ENCODE measurements at regions not wholly inside any gene's neighbourhood (a gene's known extent, or its start where the extent isn't known, plus 50 kb on each side); places are given as distances from the start of the nearest gene placed in this dataset.

- TF ChIP-seq, protein P1, sequence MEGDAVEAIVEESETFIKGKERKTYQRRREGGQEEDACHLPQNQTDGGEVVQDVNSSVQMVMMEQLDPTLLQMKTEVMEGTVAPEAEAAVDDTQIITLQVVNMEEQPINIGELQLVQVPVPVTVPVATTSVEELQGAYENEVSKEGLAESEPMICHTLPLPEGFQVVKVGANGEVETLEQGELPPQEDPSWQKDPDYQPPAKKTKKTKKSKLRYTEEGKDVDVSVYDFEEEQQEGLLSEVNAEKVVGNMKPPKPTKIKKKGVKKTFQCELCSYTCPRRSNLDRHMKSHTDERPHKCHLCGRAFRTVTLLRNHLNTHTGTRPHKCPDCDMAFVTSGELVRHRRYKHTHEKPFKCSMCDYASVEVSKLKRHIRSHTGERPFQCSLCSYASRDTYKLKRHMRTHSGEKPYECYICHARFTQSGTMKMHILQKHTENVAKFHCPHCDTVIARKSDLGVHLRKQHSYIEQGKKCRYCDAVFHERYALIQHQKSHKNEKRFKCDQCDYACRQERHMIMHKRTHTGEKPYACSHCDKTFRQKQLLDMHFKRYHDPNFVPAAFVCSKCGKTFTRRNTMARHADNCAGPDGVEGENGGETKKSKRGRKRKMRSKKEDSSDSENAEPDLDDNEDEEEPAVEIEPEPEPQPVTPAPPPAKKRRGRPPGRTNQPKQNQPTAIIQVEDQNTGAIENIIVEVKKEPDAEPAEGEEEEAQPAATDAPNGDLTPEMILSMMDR (IDR thresholded peaks at IDR 0.05): no peak
- H3K4me3 ChIP-seq: no peak overlapping the region
- no peak overlapping the region for H3K27ac ChIP-seq
- no peak for DNase-seq (ENCODE audit: low spot score)
Observed at GRCh38 chr4:23567338-23567737, 322.5 kb downstream of the PPARGC1A start.

DNA sequence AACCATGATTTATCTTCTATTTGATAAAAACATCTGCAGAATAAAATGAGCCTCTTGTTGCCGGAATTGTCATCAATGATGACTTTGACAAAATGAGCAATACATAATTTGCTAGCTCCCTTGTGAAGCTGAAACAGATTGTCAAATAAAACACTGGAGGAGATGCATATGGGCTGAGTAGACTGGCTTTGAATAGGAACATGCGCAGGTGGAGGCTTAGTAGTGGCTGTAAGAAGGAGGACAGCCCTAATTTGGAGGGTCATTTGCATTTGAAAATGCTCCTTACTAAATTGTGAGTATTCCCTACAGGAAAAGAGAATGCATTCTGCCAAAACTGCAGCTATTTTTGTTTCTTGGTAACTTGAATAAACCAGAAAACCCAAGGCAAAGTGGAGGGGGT is 329.1 kb downstream of the PPARGC1A start:
- Histone ChIP-seq H3K27ac (no peak overlapping the region), H3K4me3 (no peak overlapping the region)
- no peak for DNase-seq (ENCODE audit: low spot score)
- TF ChIP-seq, protein P1 (IDR thresholded peaks at IDR 0.05): no peak

DNA sequence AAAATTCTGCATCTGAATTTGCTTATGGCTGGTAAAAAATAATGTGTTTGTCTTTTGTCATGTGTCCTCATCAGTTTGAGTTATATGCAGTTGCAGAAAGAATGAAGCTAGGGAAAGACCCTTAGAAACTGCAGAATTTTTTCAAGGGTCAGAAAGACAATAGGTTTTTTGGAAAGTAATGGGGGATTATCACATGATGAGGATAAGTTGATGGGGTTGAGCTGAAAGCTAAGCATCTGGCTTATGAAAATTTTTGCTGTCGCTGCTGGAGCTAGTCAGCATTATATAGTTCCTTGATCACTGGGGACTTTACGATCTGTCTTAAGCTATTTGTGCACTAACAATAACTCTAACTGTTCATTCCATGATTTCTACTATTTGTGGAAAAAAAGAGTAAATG is 331.7 kb downstream of the PPARGC1A start:
- H3K4me3 ChIP-seq: no peak overlapping the region
- TF ChIP-seq, protein P1 (IDR thresholded peaks at IDR 0.05): no peak
- no peak for DNase-seq (ENCODE audit: low spot score)
- H3K27ac ChIP-seq: no peak overlapping the region

DNA sequence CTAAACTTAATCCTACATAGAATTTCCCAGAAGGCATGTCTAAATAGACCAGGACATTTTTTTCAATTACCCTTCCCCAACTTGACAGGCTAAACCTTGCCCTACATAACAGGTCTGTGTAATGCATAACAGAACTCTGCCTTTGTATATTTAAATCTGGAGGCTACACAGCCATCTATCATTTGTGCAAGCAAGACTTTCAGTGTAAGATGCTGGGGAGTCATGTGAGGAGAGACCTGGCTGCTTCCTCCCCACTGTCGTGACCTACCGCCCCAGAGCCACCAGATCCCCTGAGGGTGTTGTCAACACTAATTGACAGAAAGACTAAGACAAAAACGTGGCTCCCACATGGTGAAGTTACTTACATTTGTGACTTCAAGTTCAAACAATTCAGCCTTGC is 342.2 kb downstream of the PPARGC1A start:
- no peak for DNase-seq (ENCODE audit: low spot score)
- no peak overlapping the region for H3K4me3 ChIP-seq
- no peak overlapping the region for H3K27ac ChIP-seq
- TF ChIP-seq, protein P1 (IDR thresholded peaks at IDR 0.05): no peak

- Histone ChIP-seq H3K27ac (no peak overlapping the region), H3K4me3 (no peak overlapping the region)
- no peak for DNase-seq (ENCODE audit: low spot score)
- TF ChIP-seq, protein P1 (IDR thresholded peaks at IDR 0.05): no peak
Observed at GRCh38 chr4:23547096-23547495, 342.8 kb downstream of the PPARGC1A start.

GRCh38 chr4:23539969-23540569 is 349.8 kb downstream of the PPARGC1A start:
- H3K27ac ChIP-seq: no peak overlapping the region
- no peak overlapping the region for H3K4me3 ChIP-seq
- no peak for DNase-seq (ENCODE audit: low spot score)
- TF ChIP-seq, protein P1 (IDR thresholded peaks at IDR 0.05): no peak

DNA sequence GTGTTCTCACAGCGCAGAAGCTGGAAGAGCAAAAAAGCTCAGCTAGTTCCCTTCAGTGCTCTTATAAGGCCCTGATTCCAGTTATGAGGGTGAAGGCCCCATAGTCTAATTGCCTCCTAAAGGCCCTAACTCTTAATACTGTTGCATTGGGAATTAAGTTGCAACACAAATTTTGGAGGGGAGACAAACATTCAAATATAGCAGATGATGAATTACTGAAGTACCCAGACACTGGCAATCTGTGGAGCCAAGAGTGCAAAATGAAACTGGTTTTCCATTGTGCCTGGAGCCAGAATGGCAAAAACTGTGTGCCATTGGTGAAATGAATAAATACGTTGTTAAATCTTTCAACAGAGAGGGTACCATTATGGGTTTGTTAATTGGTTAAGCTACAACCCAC is 356.0 kb downstream of the PPARGC1A start:
- TF ChIP-seq, protein P1 (IDR thresholded peaks at IDR 0.05): no peak
- Histone ChIP-seq H3K4me3 (no peak overlapping the region), H3K27ac (no peak overlapping the region)
- no peak for DNase-seq (ENCODE audit: low spot score)

Measured in coronary artery (tissue), 2 donors.